ENCODE measurements at regions not wholly inside any gene's neighbourhood (a gene's known extent, or its start where the extent isn't known, plus 50 kb on each side); places are given as distances from the start of the nearest gene placed in this dataset.

DNA sequence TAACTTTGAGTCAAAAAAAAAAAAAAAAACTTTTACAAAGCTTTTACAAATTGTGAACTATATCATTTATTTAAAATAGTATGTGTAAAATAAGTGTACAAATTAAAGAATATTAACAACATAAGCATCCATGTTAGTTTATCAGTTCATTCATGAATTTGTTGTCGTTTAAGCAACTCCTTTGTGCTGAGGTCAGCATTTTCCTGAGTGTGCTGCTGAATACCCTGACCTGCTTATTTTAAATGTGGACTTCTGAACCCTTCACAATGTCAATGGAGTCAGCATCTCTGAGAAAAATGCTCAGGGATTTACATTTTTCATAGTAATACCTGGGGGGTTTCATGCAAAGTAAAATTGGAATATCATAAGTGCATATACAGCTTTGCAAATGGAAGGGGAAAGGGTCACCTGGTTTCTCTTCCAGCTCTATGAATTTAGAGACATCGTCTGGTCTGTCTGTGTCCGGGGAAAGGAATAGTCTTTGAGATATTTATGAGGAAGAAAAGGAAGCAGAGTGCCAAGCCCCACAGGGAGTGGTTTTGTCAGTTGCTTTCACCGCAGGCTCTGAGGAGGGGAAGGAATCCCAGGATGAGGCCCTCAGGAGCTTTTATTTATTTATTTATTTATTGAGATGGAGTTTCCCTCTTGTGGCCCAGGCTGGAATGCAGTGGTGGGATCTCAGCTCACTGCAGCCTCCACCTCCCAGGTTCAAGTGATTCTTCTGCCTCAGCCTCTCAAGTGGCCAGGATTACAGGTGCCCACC lies 125.5 kb upstream of the SVIL start:
- no peak for DNase-seq

DNA sequence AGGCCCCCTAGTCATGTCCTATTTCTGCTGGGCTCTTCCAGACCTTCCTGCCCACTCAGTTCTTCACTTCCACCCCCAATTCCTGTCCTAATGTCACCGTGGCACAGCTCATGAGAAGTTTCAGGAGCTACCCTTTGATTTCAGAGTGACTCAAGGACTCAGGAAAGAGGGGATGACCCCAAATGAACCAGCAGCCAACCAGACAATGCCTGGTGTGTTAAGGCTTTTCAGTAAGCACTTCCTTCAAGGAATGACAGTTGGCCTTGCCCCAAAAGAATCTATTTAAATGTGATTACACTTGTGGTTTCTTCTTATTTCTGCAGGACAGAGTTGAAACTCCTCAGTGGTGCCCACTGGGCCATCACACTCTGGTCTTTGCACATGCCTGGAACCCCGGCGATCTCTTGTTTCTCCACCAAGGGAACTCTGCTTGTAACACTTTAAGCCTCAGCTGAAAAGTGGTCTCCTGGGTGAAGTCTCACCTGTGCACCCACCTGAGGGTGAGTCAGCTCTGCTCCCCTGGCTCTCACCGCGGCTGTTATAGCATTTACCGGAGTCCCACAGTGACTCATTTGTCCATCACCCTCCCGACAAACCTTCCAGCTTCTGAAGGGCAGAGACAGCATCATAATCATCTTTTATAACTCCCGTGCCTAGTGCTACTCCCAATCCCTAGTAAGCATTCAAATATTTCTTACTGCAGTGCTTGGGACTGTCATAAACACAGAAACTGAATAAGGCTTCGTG lies 123.0 kb upstream of the SVIL start:
- DNase-seq, result no peak

DNA sequence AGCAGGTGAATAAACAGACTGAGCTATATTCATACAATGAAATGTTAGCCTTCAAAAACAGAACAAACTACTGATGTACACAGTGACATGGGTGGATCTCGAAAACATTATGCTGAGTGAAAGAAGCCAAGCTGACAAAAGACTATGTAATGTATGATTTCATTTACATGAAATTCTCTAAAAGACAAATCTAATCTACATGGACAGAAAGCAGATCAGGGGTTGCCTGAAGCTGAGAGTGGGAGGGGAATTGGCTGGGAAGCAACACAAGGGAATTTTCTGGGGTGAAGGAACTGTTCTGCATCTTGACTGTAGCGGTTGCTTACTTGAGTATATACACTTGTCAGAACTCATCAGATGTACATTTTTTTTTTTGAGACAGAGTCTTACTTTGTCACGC lies 121.7 kb upstream of the SVIL start:
- DNase-seq, result no peak

DNA sequence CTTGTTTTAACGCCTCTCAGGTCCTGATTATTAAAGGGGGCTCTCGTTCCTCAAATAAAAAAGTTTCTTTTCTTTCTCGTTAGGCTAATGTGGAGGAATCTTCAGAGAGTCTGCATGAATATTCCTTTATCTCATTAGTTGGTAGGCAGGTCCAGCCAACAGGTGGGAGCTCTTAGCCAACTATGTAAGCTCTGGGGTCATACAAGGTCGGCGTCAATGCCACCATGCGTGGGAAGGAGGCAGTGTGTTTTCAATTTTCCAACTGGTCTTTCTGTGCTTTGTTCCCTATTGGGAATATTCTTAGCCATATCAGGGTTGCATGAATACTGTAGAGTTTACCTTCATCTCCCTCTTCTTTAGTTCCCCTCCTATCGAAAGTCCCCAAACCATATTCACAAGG lies 118.5 kb upstream of the SVIL start:
- no peak for DNase-seq

DNA sequence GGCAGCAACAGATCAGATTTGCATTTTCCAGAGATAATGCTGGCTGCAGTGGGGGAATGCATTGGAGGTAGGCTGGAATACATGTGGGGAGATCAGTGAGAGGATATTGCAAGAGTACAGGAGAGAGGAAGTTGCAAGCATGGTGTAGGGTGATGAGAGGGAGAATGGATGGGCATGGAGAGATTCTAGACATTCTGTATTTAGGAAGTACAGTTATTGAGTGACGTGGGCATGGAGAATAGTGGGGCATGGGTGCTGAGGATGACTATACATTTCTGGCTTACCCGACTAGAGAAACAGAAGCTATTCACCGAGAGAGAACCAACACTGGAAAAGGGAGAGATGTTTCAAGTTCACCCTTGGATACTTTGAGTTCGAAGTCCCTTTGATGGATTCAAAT lies 116.9 kb upstream of the SVIL start:
- DNase-seq, result no peak

DNA sequence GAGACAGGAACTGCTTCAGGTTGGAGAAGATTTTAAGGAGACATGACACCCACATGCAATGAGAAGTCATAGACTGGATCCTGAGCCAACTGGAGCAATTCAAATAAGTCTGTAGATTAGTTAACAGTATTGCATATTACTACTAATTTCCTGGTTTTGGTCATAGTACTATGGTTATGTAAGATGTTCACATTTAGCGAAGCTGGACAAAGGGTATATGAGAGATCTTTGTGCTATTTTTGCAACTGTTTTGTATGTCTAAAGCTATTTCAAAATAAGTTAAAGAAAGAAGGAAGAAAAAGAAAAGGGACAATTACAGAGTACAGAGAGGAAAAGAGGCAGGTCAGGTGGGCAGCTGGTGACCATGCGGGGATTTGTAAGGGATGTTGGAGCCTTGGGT lies 116.5 kb upstream of the SVIL start:
- no peak for DNase-seq

DNA sequence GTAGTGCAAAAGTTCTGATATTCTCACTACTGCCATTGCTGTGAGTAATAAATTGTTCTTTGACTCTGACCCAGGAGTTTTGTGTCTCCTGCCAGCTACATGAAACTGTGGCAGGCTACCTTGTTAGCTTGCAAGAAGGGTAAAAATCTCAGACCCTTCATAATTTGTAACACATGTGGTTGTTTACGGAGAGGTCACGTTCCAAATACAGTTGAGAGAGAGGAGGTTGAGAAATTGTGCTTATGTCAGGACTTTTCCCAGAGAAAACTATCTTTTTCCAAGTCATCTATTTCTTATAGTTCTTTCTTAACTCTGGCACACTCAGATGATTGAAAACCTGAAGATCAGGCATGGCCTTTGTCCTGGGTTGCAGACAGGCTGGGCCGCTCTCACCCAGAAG lies 114.4 kb upstream of the SVIL start:
- no peak for DNase-seq

DNA sequence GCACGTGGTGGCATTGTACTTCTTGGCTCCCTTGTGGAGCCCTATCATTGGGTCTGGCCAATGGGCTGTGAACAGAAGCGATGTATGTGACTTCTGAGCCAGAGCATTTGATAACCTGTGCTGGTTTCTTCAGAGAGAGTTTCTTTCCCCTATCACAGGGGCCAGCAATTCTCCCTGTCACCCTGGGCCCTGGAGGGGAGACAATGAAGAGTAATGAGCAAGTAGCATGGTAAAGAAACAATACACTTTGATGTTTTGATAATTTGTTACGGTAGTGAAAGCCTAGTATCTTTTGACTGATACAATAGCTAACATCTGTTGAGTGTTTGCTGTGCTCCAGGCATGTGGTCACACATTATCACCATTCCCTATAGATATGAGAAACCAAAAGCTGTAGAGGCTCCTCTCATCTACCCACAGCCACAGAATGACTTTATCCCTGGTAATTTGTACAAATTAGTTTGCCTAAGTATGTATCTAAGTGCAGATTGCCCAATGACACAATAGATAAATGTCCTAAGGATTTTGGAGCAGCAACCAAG lies 113.4 kb upstream of the SVIL start:
- no peak for DNase-seq

DNA sequence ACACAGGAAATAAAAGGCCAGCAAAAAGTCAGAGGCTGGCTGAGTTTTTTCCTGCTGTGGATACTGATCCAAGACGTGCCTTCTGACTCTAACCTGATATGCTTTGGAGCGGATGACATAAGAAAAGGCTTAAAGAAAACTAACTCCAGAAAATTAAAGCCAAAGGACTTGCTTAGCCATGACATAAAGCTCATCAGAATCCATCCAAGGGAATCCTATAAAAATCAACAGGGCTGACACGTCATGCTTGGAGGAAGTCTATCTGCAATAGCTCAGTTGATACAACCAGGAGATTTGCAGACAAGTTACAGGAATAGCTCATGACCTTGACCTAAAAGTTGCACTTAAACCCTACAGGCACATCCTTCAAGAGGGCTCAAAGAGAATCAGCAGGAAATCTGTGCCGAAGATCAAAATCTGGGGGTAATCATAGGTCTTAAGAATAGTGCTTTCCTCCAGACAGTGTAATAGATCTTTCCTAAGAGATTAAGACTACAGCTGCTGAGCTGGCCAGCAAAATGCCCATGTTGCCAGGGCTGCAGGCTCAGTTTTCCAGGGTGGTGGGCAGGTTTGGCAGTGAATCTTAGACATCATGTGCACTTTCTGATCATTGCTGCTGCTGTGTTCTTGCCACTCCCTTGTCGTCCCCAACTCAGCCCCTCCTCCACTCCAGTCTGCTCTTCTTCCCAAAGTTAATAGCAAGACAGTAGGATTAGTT lies 111.5 kb upstream of the SVIL start:
- DNase-seq, result no peak

DNA sequence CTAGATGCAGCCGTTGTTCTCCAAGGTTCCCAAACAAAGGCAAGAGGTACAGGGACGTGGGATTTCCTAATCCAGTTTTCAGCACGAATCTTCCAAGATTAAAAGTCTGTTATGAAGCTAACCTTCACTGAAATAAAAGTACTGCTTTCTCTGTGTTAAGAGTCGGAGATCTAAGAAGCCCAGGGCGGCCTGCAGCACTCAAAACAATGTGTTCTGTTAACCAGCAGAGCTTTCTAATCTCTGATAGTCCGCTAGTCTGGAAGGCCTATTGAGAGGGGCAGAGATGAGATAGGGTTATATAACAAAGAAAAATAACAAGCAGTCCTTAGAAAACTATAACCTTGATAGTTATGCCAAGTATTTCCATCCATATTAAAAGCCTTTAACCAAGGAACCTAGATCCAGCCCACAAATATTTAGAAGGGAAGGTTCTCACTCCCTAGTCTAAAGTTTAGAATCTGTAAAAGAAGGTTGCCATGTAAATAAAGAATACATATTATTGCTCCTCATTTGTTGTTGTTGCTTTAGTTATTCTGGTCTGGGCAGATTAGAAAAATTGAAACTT lies 106.3 kb upstream of the SVIL start:
- no peak for DNase-seq

DNA sequence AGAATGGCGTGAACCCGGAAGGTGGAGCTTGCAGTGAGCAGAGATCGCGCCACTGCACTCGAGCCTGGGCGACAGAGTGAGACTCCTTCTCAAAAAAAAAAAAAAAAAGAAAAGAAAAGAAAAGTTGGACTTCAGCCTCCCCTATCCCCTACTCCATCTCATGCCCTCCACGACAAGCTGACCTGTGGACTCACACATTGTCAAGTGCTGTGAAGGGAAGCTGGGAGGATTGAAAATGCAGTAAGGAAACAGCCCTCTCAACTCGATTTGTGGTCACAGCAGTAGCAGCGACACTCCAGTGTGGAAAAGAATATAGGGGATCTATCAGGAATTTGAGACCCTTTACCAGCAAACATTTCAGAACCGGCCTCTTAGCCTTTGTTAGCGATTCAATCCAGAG lies 103.6 kb upstream of the SVIL start:
- DNase-seq, result no peak

DNA sequence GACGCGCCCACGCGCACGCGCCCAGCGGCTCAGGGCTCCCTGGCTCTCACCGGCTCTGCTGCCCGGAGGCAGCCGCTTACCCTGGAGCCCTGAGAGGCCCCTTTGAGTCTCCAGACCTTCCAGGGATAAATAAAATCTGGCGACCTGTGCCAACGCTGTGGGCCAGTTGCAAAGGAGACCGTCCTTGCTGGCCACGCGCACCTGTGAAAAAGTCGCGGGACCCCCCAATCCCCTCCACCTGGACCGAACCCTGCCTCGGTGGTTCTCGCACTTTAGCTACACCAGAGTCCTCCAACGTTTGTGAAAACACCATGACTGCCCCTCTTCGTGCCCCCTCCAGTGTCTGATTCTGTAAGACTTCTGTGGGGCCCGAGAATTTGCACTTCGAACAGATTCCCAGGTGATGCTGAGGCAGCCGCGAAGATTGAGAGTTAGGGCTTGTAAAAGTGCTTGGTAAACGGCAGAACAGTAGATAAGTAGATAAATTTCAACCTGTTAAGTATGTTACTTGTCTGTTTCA lies 102.4 kb upstream of the SVIL start:
- no peak for DNase-seq

DNA sequence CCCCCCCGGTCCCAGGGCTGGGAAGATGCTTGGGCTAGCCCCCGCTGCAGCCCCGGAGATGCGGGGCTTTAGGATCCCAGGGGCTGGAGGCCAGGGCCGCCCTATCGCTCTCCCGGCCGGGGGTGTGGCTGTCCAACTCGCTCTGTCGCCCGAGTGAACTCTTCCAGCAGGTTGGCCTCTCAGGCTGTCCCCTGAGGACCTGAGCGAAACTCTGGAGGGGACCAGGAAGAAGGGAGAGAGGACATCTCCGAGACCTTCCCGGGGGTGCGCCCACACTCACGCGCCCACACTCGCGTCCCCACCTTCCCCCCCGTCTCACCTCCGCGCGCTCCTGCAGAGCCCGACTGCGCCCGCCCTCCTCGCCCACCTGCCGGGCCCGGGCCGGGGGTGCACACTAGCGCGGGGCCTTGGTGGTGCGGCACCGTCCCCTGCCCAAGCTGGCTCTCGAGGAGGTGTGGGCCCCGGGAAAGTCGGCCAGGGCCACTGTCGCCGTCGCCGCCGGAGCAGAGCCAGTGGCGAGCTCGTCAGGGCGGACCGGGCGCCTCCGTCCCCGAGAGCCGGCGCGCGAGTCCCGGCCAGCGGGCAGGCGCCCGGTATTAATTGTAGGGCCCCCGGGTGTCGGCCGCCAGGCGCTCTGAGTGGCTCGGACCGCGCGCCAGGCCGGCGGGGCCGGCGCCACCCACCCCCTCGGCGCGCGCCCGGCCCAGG lies 101.7 kb upstream of the SVIL start:
- DNase-seq, result peak; percentile 41 to 56

DNA sequence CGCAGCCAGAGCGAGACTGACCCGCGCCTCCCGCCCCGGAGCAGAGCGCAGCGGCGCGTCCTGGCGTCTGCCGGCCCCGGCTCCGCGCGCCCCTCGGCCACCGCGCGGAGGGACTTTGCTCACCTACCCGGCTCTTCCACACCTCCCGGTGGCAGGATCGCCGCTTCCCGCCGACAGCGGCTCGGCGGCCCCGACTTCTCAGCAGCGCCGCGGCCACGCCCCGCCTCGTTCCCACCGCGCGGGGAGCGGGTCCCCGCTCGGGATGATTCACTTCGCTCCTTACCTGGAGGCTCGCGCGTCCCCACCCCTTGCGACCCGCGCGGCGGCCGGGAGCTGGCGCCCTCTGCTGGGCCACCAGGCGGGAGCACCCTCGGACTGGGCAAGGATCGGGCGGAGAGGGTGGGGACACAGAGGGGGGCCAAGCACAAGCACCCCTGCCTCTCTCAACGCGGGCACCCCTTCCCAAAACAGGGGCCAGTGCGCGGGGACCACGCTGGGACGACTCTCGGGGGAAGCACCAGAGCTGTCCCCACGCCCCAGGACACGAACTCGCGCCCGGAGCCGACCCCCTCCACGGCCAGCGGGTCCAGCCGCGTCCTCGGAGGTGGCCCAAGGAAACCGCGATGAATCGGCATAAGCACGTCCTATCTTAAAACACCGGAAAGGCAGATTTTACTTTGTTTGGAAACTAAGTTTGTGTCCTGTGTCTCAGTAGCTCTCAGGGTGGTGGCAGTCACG lies 101.0 kb upstream of the SVIL start:
- DNase-seq, result peak; percentile 83 to 88

DNA sequence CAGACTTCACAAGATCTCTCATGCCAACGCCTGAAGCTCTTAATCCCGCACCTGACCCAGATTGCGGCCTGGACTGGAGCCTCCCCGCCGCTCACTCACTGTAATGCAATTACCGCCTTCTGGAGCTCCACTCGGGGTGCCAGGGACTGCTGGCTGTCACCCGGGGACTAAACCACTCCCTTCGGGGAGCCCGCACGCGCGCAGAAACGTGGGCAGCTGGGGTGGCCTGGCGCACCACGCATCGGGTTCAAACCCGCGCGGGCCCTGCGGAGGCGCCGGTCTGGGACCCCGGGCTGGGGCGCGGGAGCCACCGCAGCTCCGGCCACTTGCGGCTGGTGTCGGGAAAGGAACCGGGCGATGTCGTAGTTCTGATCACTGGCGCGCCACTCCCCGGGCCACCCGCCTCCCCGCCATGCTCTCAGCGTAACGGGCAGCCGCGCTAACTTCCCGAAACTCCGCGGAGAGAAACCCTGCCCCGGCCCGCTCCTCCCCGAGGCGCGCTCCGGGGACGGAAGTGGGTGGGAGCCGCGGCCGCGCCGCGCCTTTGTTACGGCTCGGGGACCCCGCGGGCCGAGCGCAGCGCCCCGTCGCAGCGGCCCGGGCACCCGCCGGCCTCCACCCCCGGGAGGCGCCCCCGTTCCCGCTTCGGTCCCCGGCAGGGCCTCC lies 100.3 kb upstream of the SVIL start:
- peak; percentile 38 to 59 for DNase-seq

DNA sequence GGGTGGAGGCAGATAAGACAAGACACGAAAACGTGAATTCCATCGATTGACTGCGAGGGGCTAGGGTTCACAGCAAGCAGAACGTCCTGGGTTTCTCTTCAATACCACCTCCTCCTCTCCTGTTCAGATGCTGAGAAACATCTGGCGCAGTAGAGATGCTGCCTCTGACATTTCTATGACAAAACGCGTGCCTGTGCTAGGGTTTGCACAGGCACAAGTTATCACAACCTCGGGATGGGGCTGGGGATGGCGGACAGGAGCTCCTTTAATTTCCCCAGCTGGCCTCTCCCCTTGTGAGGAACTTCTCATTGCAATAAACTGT lies 99.8 kb upstream of the SVIL start:
- DNase-seq, result no peak

DNA sequence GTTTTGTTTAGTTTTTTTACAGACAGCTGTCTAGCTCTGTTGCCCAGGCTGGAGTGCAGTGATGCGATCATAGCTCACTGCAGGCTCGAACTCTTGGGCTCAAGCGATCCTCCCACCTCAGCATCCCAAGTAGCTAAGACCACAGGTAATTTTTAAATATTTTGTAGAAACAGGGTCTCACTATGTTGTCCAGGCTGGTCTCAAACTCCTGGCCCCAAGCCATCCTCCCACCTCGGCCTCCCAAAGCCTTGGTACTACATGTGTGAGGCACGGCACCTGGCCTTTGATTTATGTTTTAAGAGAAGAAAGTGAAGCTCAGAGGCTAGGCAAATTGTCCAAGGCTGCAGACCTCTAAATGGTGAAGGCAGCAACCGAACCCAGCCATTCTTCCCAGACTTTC lies 98.6 kb upstream of the SVIL start:
- no peak for DNase-seq

DNA sequence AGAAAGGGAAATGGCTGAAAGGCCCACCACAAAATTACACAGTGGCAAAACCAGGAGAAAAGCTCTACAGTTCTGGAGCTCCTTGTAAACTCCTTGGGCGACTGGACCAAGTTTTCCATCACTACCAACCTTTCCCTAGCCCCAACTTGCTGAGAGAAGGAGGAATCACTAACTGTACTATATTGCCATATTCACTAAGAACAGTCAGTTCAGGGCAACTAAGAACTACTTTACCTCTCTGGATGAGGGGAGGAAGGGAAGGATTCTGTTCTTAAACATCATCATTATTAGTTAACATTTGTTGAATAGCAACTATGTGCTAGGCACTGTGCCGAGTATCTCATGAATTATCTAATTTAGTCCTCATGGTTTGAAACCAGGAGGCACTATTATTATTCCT lies 98.1 kb upstream of the SVIL start:
- no peak for DNase-seq

DNA sequence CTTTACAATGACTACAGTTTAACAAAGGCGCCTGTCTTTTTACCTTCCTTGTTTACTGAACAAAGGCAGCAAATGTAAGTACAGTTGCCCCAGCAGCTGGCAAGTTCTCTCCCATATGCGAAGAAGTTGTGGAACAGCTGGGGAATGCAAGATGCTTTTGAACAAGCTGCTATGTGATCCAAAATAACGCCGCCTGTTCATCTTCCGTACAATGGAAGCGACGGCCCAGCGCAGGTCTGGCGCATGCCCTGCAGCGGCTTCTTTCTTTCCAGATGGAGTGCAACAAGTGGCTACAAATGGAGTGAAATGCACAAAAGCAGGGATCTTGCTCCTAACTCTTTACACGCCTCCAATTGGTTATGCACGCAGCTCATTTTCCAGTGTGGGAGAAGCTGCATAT lies 97.0 kb upstream of the SVIL start:
- no peak for DNase-seq

DNA sequence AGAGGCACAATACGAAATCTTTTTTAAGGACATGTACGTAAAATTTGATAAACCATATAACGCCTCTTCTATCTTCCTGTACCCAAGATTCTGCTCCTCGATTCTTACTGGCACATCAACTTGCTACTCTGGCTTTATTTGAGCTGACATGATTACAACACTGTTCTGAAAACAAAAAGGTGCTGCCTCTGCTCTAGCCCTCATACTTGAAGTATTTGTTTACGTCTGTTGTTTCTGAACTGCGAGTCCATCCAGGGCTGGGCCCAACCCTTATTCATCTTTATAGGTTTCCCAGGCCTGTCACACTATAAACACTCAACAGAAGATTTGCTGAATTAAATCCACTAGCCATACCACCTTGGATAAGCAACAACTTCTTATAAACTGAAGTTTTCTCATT lies 96.2 kb upstream of the SVIL start:
- no peak for DNase-seq
